HG03442 (cell line): ENCODE measurements at regions not wholly inside any gene's neighbourhood (a gene's known extent, or its start where the extent isn't known, plus 50 kb on each side); places are given as distances from the start of the nearest gene placed in this dataset.
"Not testable (repeated sequence)": the region's sequence is repeated elsewhere in the genome, so short reads cannot be mapped to it uniquely, and the experiment has no call there.

Experiments
- ATAC-seq: cut with Tn5 transposase; IDR thresholded peaks from one replicate; pipeline ENCODE4 v1.9.1; 2021; ENCODE audit warnings: mild to moderate bottlenecking, moderate library complexity; ENCODE audit not compliant: unreplicated experiment

GRCh38 chr11:49817705-49818430 lies 134.3 kb upstream of the OR4C13 start:
- ATAC-seq: not testable (repeated sequence)

- ATAC-seq: not testable (repeated sequence)
Observed at GRCh38 chr11:49823188-49823587, 129.0 kb upstream of the OR4C13 start.

- not testable (repeated sequence) for ATAC-seq
Observed at GRCh38 chr11:49850541-49850940, 101.7 kb upstream of the OR4C13 start.

DNA sequence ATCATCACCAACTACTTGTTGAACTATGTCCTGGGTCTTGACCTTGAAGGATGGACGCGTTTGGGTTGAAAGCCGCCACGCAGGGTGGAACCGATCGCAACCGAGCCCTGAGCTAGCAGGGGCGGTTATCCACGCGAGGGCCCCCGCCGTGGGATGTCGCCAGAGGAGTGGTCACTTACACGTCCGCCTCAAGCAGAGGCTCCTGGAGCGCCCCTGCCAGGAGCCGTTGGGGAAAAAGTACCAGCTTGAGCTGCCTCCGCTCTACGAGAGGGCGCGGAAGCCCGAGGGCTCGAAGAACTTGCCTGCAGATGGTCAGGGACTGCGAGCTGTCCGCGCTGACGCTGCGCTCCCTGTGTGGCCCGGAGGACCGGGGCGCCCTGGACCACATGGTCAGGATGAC lies 100.7 kb upstream of the OR4C13 start:
- no peak for ATAC-seq

DNA sequence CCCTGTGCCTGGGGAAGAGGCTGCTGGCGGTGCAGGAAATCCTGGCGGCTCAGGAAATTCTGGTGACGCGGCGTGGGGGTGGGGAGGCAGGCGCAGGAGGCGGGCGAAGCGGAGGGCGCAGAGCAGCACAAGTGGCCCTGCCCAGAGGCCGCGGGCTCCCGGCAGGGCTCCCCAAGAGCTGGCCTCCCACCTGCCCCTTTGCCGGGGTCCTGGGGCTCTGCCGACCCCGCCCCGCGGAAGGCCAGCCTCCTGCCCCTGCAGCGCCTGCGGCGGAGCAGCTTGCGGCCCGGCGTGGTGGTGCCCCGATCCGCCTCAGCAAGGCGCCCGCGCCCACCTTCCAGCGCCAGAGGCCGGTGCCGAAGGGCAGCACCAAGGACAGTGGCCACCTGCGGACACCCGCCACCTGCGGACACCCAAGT lies 100.2 kb upstream of the OR4C13 start:
- no peak for ATAC-seq

DNA sequence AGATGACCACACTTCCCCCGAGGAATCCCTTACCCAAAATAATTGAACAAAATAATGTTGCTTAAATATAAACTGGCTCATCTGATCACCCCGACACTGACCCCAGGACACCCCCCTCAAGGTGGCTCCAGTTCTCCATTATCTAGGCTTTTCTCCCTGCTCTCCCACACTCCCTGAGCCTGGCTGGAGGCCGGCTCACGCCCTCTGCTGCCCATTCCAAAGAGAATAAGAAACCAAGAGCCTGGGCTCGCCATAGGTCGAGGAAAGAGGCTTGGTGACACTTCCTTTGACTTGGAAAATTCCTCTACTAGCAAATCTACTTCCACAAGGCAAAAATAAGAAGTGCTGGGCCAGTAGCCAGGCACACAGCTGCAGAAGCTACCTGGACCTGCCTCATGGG lies 63.3 kb upstream of the OR4C13 start:
- not testable (repeated sequence) for ATAC-seq

DNA sequence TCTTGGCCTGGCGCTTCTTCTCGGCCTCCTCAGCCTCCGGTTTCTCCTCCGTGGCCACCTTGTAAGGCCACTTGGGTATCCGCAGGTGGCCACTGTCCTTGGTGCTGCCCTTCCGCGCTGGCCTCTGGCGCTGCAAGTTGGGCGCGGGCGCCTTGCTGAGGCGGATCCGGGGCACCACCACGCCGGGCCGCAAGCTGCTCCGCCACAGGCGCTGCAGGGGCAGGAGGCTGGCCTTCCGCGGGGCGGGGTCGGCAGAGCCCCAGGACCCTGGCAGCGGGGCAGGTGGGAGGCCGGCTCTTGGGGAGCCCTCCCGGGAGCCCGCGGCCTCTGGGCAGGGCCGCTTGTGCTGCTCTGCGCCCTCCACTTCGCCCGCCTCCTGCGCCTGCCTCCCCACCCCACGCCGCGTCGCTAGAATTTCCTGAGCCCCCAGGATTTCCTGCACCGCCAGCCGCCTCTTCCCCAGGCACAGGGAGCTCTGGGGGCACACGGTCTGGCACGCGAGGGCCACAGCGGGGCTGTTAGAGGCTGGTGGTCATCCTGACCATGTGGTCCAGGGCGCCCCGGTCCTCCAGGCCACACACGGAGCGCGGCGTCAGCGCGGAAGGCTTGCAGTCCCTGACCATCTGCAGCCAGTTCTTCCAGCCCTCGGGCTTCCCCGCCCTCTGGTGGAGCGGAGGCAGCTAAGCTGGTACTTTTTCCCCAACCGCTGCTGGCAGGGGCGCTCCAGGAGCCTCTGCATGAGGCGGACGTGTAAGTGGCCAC lies 60.1 kb upstream of the OR4C13 start:
- ATAC-seq: not testable (repeated sequence)

- not testable (repeated sequence) for ATAC-seq
Observed at GRCh38 chr11:49893442-49893841, 58.7 kb upstream of the OR4C13 start.
